Spleen (tissue), 11 donors: ENCODE measurements at regions not wholly inside any gene's neighbourhood (a gene's known extent, or its start where the extent isn't known, plus 50 kb on each side); places are given as distances from the start of the nearest gene placed in this dataset.

Source experiments
- DNase-seq: peaks from one replicate; pipeline ENCODE4 v3.0.0-alpha.2; 2020
- H3K27ac ChIP-seq, 8 donors: fragments of 200-600 bp; sonication (generic) in 7 of 8; 1 replicate in 4 of 8; 2 replicates in 4 of 8; pipeline versions ENCODE4 v1.5.0 to v1.8.0; 2016 to 2021; ENCODE audit warnings: inconsistent platforms in 4 of 8, mild to moderate bottlenecking in 4 of 8, moderate library complexity in 1 of 8
- H3K27me3 ChIP-seq, 7 donors: fragments of 200-600 bp; sonication (generic) in 6 of 7; replicated peaks in 1 of 7; 1 replicate in 4 of 7; 2 replicates in 3 of 7; pipeline versions ENCODE4 v1.5.0 to v1.8.0; 2016 to 2021; ENCODE audit warnings: inconsistent platforms in 3 of 7, mild to moderate bottlenecking in 1 of 7
- H3K36me3 ChIP-seq, 6 donors: fragments of 200-600 bp; sonication (generic) in 5 of 6; 1 replicate in 4 of 6; 2 replicates in 2 of 6; pipeline versions ENCODE4 v1.5.0 to v1.8.0; 2016 to 2021; ENCODE audit warnings: inconsistent platforms in 2 of 6
- H3K4me1 ChIP-seq, 6 donors: fragments of 200-600 bp; sonication (generic) in 5 of 6; 1 replicate in 3 of 6; 2 replicates in 3 of 6; pipeline versions ENCODE4 v1.5.0 to v1.8.0; 2016 to 2021; ENCODE audit warnings: inconsistent platforms in 3 of 6
- H3K4me3 ChIP-seq, 8 donors: fragments of 200-600 bp; sonication (generic) in 7 of 8; 1 replicate in 4 of 8; 2 replicates in 4 of 8; pipeline versions ENCODE4 v1.5.0 to v1.8.0; 2016 to 2021; ENCODE audit warnings: inconsistent platforms in 4 of 8, mild to moderate bottlenecking in 4 of 8, moderate library complexity in 2 of 8
- H3K9me3 ChIP-seq, 8 donors: fragments of 200-600 bp; sonication (generic) in 7 of 8; 1 replicate in 4 of 8; 2 replicates in 4 of 8; pipeline versions ENCODE4 v1.5.0 to v1.8.0; 2016 to 2021; ENCODE audit warnings: inconsistent platforms in 4 of 8
- POLR2A ChIP-seq, 3 donors: fragments of 450-650 bp; IDR thresholded peaks; one replicate each; pipeline ENCODE4 v1.5.1; 2017; ENCODE audit warnings: antibody characterized with exemption in 3 of 3, mild to moderate bottlenecking in 1 of 3
- POLR2AphosphoS5 ChIP-seq, 3 donors: sonication (generic); formaldehyde crosslinking; IDR thresholded peaks; one replicate each; pipeline ENCODE4 v1.5.1; 2017; ENCODE audit warnings: antibody characterized with exemption in 3 of 3
- WGBS, 5 donors: extraction: QIAGEN DNeasy Blood & Tissue Kit in 3 of 5; methylation state at CpG; one replicate each; pipeline versions ENCODE4 v1.1.5 to v1.1.7; 2013 to 2018; 5-methylcytosine and 5-hydroxymethylcytosine counted together
- intact Hi-C: fragments of 100-400 bp; cut with DNase I; formaldehyde crosslinking; loops from one replicate; pipeline ENCODE4 v1.15.0; 2023; ENCODE audit warnings: low total_unique reads
- TF ChIP-seq, protein P1 (sequence below), 11 experiments: fragments of 200-600 bp in 7 of 11; fragments of 450-650 bp in 4 of 11; sonication (generic) in 4 of 11; IDR thresholded peaks in 8 of 11; conservative IDR thresholded peaks in 3 of 11; 1 replicate in 7 of 11; 2 replicates in 4 of 11; pipeline versions ENCODE4 v1.4.0 to v1.8.0; 2016 to 2021; ENCODE audit warnings: antibody characterized with exemption in 11 of 11, inconsistent platforms in 4 of 11, mild to moderate bottlenecking in 1 of 11
- donor health status: healthy with polysubstance abuse.
- donor health status: DM: no; HTN: no; CAD: no; lungs with moderate emphysema.
- donor health status: DM: no; HTN: no; CAD: no.
- donor health status: Bipolar disorder and iron deficiency.
- donor health status: healthy.
- donor health status: DM: no; HTN: no; CAD: no.
- donor health status: DM: yes; HTN: yes; CAD: no.

GRCh38 chr10:3421537-3422257 lies 249.1 kb upstream of the PITRM1 start:
- peaks cover 3 to 30% (median 5%) of the 10 kb centered on the region in 6 donors for H3K4me1 ChIP-seq
- H3K36me3 ChIP-seq = no peaks in the 10 kb centered on the region
- intact Hi-C loops = no loop called here
- no peak overlapping the region for H3K27ac ChIP-seq
- peaks cover 0 to 10% (median 0%) of the 10 kb centered on the region in 7 donors for H3K27me3 ChIP-seq
- H3K9me3 ChIP-seq = no peaks in the 10 kb centered on the region
- H3K4me3 ChIP-seq = no peak overlapping the region
- no peak for TF ChIP-seq POLR2A (IDR thresholded peaks at IDR 0.05)
- TF ChIP-seq POLR2AphosphoS5 (IDR thresholded peaks at IDR 0.05) = no peak
- TF ChIP-seq, protein P1, sequence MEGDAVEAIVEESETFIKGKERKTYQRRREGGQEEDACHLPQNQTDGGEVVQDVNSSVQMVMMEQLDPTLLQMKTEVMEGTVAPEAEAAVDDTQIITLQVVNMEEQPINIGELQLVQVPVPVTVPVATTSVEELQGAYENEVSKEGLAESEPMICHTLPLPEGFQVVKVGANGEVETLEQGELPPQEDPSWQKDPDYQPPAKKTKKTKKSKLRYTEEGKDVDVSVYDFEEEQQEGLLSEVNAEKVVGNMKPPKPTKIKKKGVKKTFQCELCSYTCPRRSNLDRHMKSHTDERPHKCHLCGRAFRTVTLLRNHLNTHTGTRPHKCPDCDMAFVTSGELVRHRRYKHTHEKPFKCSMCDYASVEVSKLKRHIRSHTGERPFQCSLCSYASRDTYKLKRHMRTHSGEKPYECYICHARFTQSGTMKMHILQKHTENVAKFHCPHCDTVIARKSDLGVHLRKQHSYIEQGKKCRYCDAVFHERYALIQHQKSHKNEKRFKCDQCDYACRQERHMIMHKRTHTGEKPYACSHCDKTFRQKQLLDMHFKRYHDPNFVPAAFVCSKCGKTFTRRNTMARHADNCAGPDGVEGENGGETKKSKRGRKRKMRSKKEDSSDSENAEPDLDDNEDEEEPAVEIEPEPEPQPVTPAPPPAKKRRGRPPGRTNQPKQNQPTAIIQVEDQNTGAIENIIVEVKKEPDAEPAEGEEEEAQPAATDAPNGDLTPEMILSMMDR (IDR thresholded peaks at IDR 0.05 in 8 of 11, conservative IDR thresholded peaks at IDR 0.05 in 3 of 11) = no peak
- WGBS, 5 donors = 65 to 71% (median 66%) methylated on average over 15 to 16 of the region's 16 CpGs
- DNase-seq = no peak

- WGBS, 5 donors = 84 to 95% (median 91%) methylated on average over 17 to 18 of the region's 18 CpGs
- intact Hi-C loops = no loop called here
- DNase-seq = no peak
These were observed 248.2 kb upstream of the PITRM1 start for GRCh38 chr10:3420527-3421469.

GRCh38 chr10:3419719-3420495 lies 247.3 kb upstream of the PITRM1 start:
- H3K27me3 ChIP-seq = peaks cover 0 to 10% (median 0%) of the 10 kb centered on the region in 7 donors
- 19 to 31% (median 29%) methylated on average over 10 to 12 of the region's 12 CpGs for WGBS, 5 donors
- H3K27ac ChIP-seq = no peak overlapping the region
- no peak overlapping the region for H3K4me3 ChIP-seq
- H3K9me3 ChIP-seq = no peaks in the 10 kb centered on the region
- DNase-seq = no peak
- peaks cover 3 to 21% (median 5%) of the 10 kb centered on the region in 6 donors for H3K4me1 ChIP-seq
- TF ChIP-seq, protein P1 (IDR thresholded peaks at IDR 0.05 in 8 of 11, conservative IDR thresholded peaks at IDR 0.05 in 3 of 11) = no peak
- no peaks in the 10 kb centered on the region for H3K36me3 ChIP-seq
- intact Hi-C loops = no loop called here

More at GRCh38 chr10:3420527-3421469, 248.2 kb upstream of the PITRM1 start:
- H3K36me3 ChIP-seq = no peaks in the 10 kb centered on the region
- peaks cover 0 to 10% (median 0%) of the 10 kb centered on the region in 7 donors for H3K27me3 ChIP-seq
- no peaks in the 10 kb centered on the region for H3K9me3 ChIP-seq
- H3K27ac ChIP-seq = no peak overlapping the region
- H3K4me3 ChIP-seq = no peak overlapping the region
- H3K4me1 ChIP-seq = peaks cover 3 to 23% (median 5%) of the 10 kb centered on the region in 6 donors
- TF ChIP-seq POLR2AphosphoS5 (IDR thresholded peaks at IDR 0.05) (no peak), POLR2A (IDR thresholded peaks at IDR 0.05) (no peak)
- TF ChIP-seq, protein P1 (IDR thresholded peaks at IDR 0.05 in 8 of 11, conservative IDR thresholded peaks at IDR 0.05 in 3 of 11) = no peak
